ENCODE measurements at regions not wholly inside any gene's neighbourhood (a gene's known extent, or its start where the extent isn't known, plus 50 kb on each side); places are given as distances from the start of the nearest gene placed in this dataset.
A peak's percentile ranks its signal among the peaks of the same experiment; 100 is the strongest.

DNA sequence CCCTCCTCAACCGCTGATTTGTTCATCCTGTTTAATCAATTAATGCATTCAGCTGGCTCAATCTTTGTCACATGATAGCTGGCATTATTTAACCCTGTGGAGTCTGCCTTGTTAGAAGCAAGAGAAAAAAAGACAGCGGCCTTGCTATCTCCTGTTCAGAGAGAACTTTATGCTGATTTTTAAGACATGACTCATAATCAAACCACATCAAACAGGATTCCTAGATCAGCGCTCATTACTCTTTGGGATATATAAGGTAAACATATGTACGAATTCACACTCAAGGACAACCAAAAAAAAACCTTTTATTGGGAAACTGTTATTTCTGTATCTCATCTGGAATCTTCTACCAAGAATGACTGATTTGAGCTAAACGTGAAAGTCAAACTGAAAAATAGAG, 195.1 kb downstream of the C1D start:
- no peak for TF ChIP-seq CTCF (IDR thresholded peaks at IDR 0.05; ENCODE audit: poor library complexity, severe bottlenecking)
- Histone ChIP-seq H3K4me3 (ENCODE audit: severe bottlenecking) (no peak overlapping the region), H3K9me3 (ENCODE audit: severe bottlenecking) (no peaks in the 10 kb centered on the region)

GRCh38 chr2:67871686-67872412, 191.0 kb downstream of the C1D start:
- TF ChIP-seq CTCF (IDR thresholded peaks at IDR 0.05; ENCODE audit: poor library complexity, severe bottlenecking) = no peak
- no peaks in the 10 kb centered on the region for H3K36me3 ChIP-seq (ENCODE audit: low read depth)
- H3K9me3 ChIP-seq (ENCODE audit: severe bottlenecking) = no peaks in the 10 kb centered on the region
- peaks cover 15% of the 10 kb centered on the region for H3K4me1 ChIP-seq (ENCODE audit: insufficient read depth, poor library complexity, severe bottlenecking)
- ATAC-seq (ENCODE audit: low read depth) (0 out of 3 replicates have a peak, but pooled peaks have one; percentile 29), DNase-seq (ENCODE audit: low spot score) (no peak)
- H3K4me3 ChIP-seq (ENCODE audit: severe bottlenecking) = no peak overlapping the region
- H3K27me3 ChIP-seq (ENCODE audit: insufficient read depth, poor library complexity, severe bottlenecking) = no peaks in the 10 kb centered on the region
- no peak overlapping the region for H3K27ac ChIP-seq (ENCODE audit: poor library complexity, severe bottlenecking)

More for the DNA sequence above, 195.1 kb downstream of the C1D start:
- Histone ChIP-seq H3K36me3 (ENCODE audit: low read depth) (no peaks in the 10 kb centered on the region), H3K27ac (ENCODE audit: poor library complexity, severe bottlenecking) (no peak overlapping the region), H3K4me1 (ENCODE audit: insufficient read depth, poor library complexity, severe bottlenecking) (peaks cover 15% of the 10 kb centered on the region), H3K27me3 (ENCODE audit: insufficient read depth, poor library complexity, severe bottlenecking) (no peaks in the 10 kb centered on the region)
- no peak for DNase-seq (ENCODE audit: low spot score)
- ATAC-seq (ENCODE audit: low read depth) = peak; percentile 77

- Histone ChIP-seq H3K4me1 (ENCODE audit: insufficient read depth, poor library complexity, severe bottlenecking) (peaks cover 13% of the 10 kb centered on the region), H3K36me3 (ENCODE audit: low read depth) (no peaks in the 10 kb centered on the region), H3K27me3 (ENCODE audit: insufficient read depth, poor library complexity, severe bottlenecking) (no peaks in the 10 kb centered on the region), H3K27ac (ENCODE audit: poor library complexity, severe bottlenecking) (no peak overlapping the region), H3K9me3 (ENCODE audit: severe bottlenecking) (no peaks in the 10 kb centered on the region), H3K4me3 (ENCODE audit: severe bottlenecking) (no peak overlapping the region)
- ATAC-seq (ENCODE audit: low read depth) (no peak), DNase-seq (ENCODE audit: low spot score) (no peak)
- TF ChIP-seq CTCF (IDR thresholded peaks at IDR 0.05; ENCODE audit: poor library complexity, severe bottlenecking) = no peak
Observed at GRCh38 chr2:67872481-67872880, 190.3 kb downstream of the C1D start.

GRCh38 chr2:67873916-67874315, 188.9 kb downstream of the C1D start:
- ATAC-seq (ENCODE audit: low read depth) = no peak
- no peak for TF ChIP-seq CTCF (IDR thresholded peaks at IDR 0.05; ENCODE audit: poor library complexity, severe bottlenecking)
- Histone ChIP-seq H3K4me1 (ENCODE audit: insufficient read depth, poor library complexity, severe bottlenecking) (peaks cover 5% of the 10 kb centered on the region), H3K27ac (ENCODE audit: poor library complexity, severe bottlenecking) (no peak overlapping the region), H3K9me3 (ENCODE audit: severe bottlenecking) (no peaks in the 10 kb centered on the region), H3K36me3 (ENCODE audit: low read depth) (no peaks in the 10 kb centered on the region), H3K27me3 (ENCODE audit: insufficient read depth, poor library complexity, severe bottlenecking) (no peaks in the 10 kb centered on the region), H3K4me3 (ENCODE audit: severe bottlenecking) (no peak overlapping the region)
- no peak for DNase-seq (ENCODE audit: low spot score)

DNA sequence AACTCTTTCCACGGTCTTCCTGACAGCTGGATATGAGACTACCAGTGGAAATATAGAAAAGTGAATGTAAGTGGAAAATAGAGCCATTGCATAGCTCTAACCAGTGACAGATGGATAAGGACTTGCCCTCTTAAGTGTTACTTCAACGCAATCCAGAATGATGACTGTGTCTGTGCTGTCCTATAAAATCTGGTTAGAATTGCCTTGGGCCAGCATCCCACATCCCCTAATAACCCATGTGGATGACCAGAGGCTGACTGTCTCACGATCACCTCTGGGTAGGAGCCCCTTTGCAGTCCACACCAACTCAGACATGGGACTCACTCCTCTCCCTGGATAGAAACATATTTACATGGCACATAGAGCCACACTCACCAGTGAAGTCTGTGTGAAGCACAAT, 186.6 kb downstream of the C1D start:
- Histone ChIP-seq H3K4me1 (ENCODE audit: insufficient read depth, poor library complexity, severe bottlenecking) (peaks cover 16% of the 10 kb centered on the region), H3K27ac (ENCODE audit: poor library complexity, severe bottlenecking) (no peak overlapping the region), H3K36me3 (ENCODE audit: low read depth) (no peaks in the 10 kb centered on the region), H3K27me3 (ENCODE audit: insufficient read depth, poor library complexity, severe bottlenecking) (no peaks in the 10 kb centered on the region), H3K9me3 (ENCODE audit: severe bottlenecking) (no peaks in the 10 kb centered on the region), H3K4me3 (ENCODE audit: severe bottlenecking) (no peak overlapping the region)
- no peak for DNase-seq (ENCODE audit: low spot score)
- peak; percentile 45; the same call in 2 of the 3 replicates for ATAC-seq (ENCODE audit: low read depth)
- TF ChIP-seq CTCF (IDR thresholded peaks at IDR 0.05; ENCODE audit: poor library complexity, severe bottlenecking) = no peak

Data from RWPE2 (cell line).